GM23338 (cell line): ENCODE measurements at regions not wholly inside any gene's neighbourhood (a gene's known extent, or its start where the extent isn't known, plus 50 kb on each side); places are given as distances from the start of the nearest gene placed in this dataset.

Experiments
- ATAC-seq: fragments of 200-7000 bp; cut with Tn5 transposase; 3 replicates; pipeline ENCODE4 v1.9.1; 2020
- DNase-seq: peaks from one replicate; pipeline ENCODE4 v3.0.0-alpha.2; 2015; ENCODE audit warnings: low spot score
- H2AFZ ChIP-seq: fragments of 200-600 bp; sonication (generic); 2 replicates; pipeline ENCODE4 v1.8.0; 2016; ENCODE audit warnings: antibody characterized with exemption, mild to moderate bottlenecking, moderate library complexity
- H3F3A ChIP-seq: fragments of 200-600 bp; sonication (generic); replicated peaks from 2 replicates; pipeline ENCODE4 v1.8.0; 2017; ENCODE audit warnings: antibody characterized with exemption, mixed run types, low read depth
- H3K27ac ChIP-seq: fragments of 200-600 bp; sonication (generic); 2 replicates; pipeline ENCODE4 v1.6.1; 2016; ENCODE audit warnings: low read depth
- H3K27me3 ChIP-seq: fragments of 200-600 bp; sonication (generic); 2 replicates; pipeline ENCODE4 v1.8.0; 2016; ENCODE audit warnings: mild to moderate bottlenecking, mixed run types, moderate library complexity; ENCODE audit not compliant: insufficient read depth
- H3K36me3 ChIP-seq: fragments of 200-600 bp; sonication (generic); 2 replicates; pipeline ENCODE4 v1.8.0; 2016; ENCODE audit warnings: mild to moderate bottlenecking; ENCODE audit not compliant: insufficient read depth
- H3K4me1 ChIP-seq: fragments of 200-600 bp; sonication (generic); 2 replicates; pipeline ENCODE4 v1.8.0; 2016; ENCODE audit warnings: mild to moderate bottlenecking, moderate library complexity; ENCODE audit not compliant: insufficient read depth
- H3K4me2 ChIP-seq: fragments of 200-600 bp; sonication (generic); 2 replicates; pipeline ENCODE4 v1.7.1; 2017; ENCODE audit warnings: mixed run types
- H3K4me3 ChIP-seq: fragments of 200-600 bp; sonication (generic); 2 replicates; pipeline ENCODE4 v1.6.1; 2016; ENCODE audit warnings: mixed run types
- H3K79me2 ChIP-seq: fragments of 200-600 bp; sonication (generic); replicated peaks from 2 replicates; pipeline ENCODE4 v1.8.0; 2017; ENCODE audit warnings: mild to moderate bottlenecking; ENCODE audit not compliant: insufficient read depth
- H3K9me2 ChIP-seq: fragments of 200-600 bp; sonication (generic); 2 replicates; pipeline ENCODE4 v1.8.0; 2017; ENCODE audit not compliant: insufficient read depth
- H4K20me1 ChIP-seq: fragments of 200-600 bp; sonication (generic); replicated peaks from 2 replicates; pipeline ENCODE4 v1.8.0; 2017; ENCODE audit warnings: mild to moderate bottlenecking; ENCODE audit not compliant: insufficient read depth
- H3K27ac Mint-ChIP-seq: 2 replicates; pipeline ENCODE4 v1.8.0; 2020; ENCODE audit warnings: inconsistent platforms, mild to moderate bottlenecking, moderate library complexity, mixed read lengths
- H3K27me3 Mint-ChIP-seq: 3 replicates; pipeline ENCODE4 v1.8.0; 2022; ENCODE audit warnings: low read depth, mild to moderate bottlenecking, moderate library complexity, mixed read lengths, inconsistent platforms; ENCODE audit not compliant: insufficient read depth, poor library complexity
- H3K36me3 Mint-ChIP-seq: 3 replicates; pipeline ENCODE4 v1.8.0; 2021; ENCODE audit warnings: low read depth, mild to moderate bottlenecking, inconsistent platforms, moderate library complexity, mixed read lengths
- H3K4me1 Mint-ChIP-seq: 3 replicates; pipeline ENCODE4 v1.8.0; 2020; ENCODE audit warnings: mild to moderate bottlenecking, inconsistent platforms, mixed read lengths
- H3K4me3 Mint-ChIP-seq: 3 replicates; pipeline ENCODE4 v1.8.0; 2021; ENCODE audit warnings: moderate library complexity, mild to moderate bottlenecking, inconsistent platforms, mixed read lengths
- H3K9me3 Mint-ChIP-seq: 3 replicates; pipeline ENCODE4 v1.8.0; 2020; ENCODE audit warnings: moderate library complexity, mild to moderate bottlenecking, inconsistent platforms, mixed read lengths
- CREB1 ChIP-seq: fragments of 250-450 bp; sonication (Bioruptor Pico); IDR thresholded peaks from 2 replicates; pipeline ENCODE4 v1.5.0; 2020; ENCODE audit warnings: low read depth, mild to moderate bottlenecking, moderate library complexity
- CTCF ChIP-seq, 2 experiments: fragments of 200-600 bp in 1 of 2; sonication (generic) in 1 of 2; conservative IDR thresholded peaks; 2 replicates each; pipeline versions ENCODE4 v1.5.1 to v1.6.1; 2016 to 2017; ENCODE audit warnings: antibody characterized with exemption in 2 of 2, low read depth in 2 of 2, mild to moderate bottlenecking in 2 of 2, moderate library complexity in 1 of 2
- ETS1 ChIP-seq: IDR thresholded peaks from 2 replicates; pipeline ENCODE4 v1.6.1; 2016; ENCODE audit warnings: antibody characterized with exemption
- EZH2 ChIP-seq: fragments of 200-600 bp; sonication (generic); IDR thresholded peaks from one replicate; pipeline ENCODE4 v1.8.0; 2017; ENCODE audit warnings: antibody characterized with exemption, mild to moderate bottlenecking, low read depth; ENCODE audit not compliant: unreplicated experiment
- EZH2phosphoT487 ChIP-seq: fragments of 200-600 bp; sonication (generic); IDR thresholded peaks from one replicate; pipeline ENCODE4 v1.8.1; 2018; ENCODE audit warnings: antibody characterized with exemption; ENCODE audit not compliant: unreplicated experiment
- JUNB ChIP-seq: IDR thresholded peaks from one replicate; pipeline ENCODE4 v1.6.1; 2016; ENCODE audit warnings: antibody characterized with exemption; ENCODE audit not compliant: unreplicated experiment
- NANOG ChIP-seq: IDR thresholded peaks from 2 replicates; pipeline ENCODE4 v1.6.1; 2016; ENCODE audit warnings: antibody characterized with exemption, borderline replicate concordance
- POLR2AphosphoS5 ChIP-seq: IDR thresholded peaks from 2 replicates; pipeline ENCODE4 v1.6.1; 2016; ENCODE audit warnings: antibody characterized with exemption, low read depth
- REST ChIP-seq: IDR thresholded peaks from one replicate; pipeline ENCODE4 v1.6.1; 2018; ENCODE audit warnings: antibody characterized with exemption; ENCODE audit not compliant: unreplicated experiment
- STAT1 ChIP-seq: IDR thresholded peaks from one replicate; pipeline ENCODE4 v1.6.1; 2016; ENCODE audit warnings: antibody characterized with exemption; ENCODE audit not compliant: unreplicated experiment
- ZNF114 ChIP-seq: fragments of 250-450 bp; sonication (Bioruptor Pico); IDR thresholded peaks from 2 replicates; pipeline ENCODE4 v1.5.0; 2020; ENCODE audit warnings: mild to moderate bottlenecking, moderate library complexity
- ZNF331 ChIP-seq: fragments of 250-450 bp; sonication (Bioruptor Pico); IDR thresholded peaks from 2 replicates; pipeline ENCODE4 v1.5.0; 2020; ENCODE audit warnings: low read depth, mild to moderate bottlenecking, moderate library complexity
- ZNF462 ChIP-seq: fragments of 250-450 bp; sonication (Bioruptor Pico); IDR thresholded peaks from 2 replicates; pipeline ENCODE4 v1.5.0; 2020; ENCODE audit warnings: mild to moderate bottlenecking, moderate library complexity

GRCh38 chr12:67854351-67854750 lies 134.9 kb upstream of the IFNG-AS1 start:
- Histone ChIP-seq H3K4me3 (no peak overlapping the region), H3K4me2 (no peak overlapping the region), H3K9me2 (no peaks in the 10 kb centered on the region; the same call in 1 of the 2 replicates), H3K79me2 (no peaks in the 10 kb centered on the region), H4K20me1 (no peaks in the 10 kb centered on the region), H3K27me3 (no peaks in the 10 kb centered on the region), H2AFZ (no peak overlapping the region), H3K36me3 (0 out of 2 replicates have a peak, but pooled peaks cover 11% of the 10 kb centered on the region), H3F3A (no peaks in the 10 kb centered on the region), H3K27ac (no peak overlapping the region), H3K4me1 (no peaks in the 10 kb centered on the region)
- TF ChIP-seq ETS1 = no peak
- no peak for TF ChIP-seq STAT1
- no peak for TF ChIP-seq NANOG
- no peak for TF ChIP-seq CREB1 (CRISPR knock-in tag)
- no peak for TF ChIP-seq ZNF462 (CRISPR knock-in tag)
- TF ChIP-seq JUNB = no peak
- TF ChIP-seq EZH2phosphoT487 = no peak
- no peak for TF ChIP-seq EZH2
- no peak for TF ChIP-seq POLR2AphosphoS5
- no peak for TF ChIP-seq ZNF114
- TF ChIP-seq REST = no peak
- TF ChIP-seq CTCF (conservative IDR thresholded peaks at IDR 0.05; ENCODE audit: low read depth in 2 of 2) = no peak
- no peak for TF ChIP-seq ZNF331
- Mint-ChIP-seq H3K27ac (no peak overlapping the region), H3K4me3 (no peak overlapping the region), H3K4me1 (no peaks in the 10 kb centered on the region), H3K9me3 (peaks cover 26% of the 10 kb centered on the region), H3K27me3 (no peaks in the 10 kb centered on the region), H3K36me3 (peaks cover 15% of the 10 kb centered on the region)
- no peak for DNase-seq
- ATAC-seq = no peak
